ENCODE measurements at regions not wholly inside any gene's neighbourhood (a gene's known extent, or its start where the extent isn't known, plus 50 kb on each side); places are given as distances from the start of the nearest gene placed in this dataset.

GRCh38 chr6:16964553-16965499, 137.0 kb upstream of the STMND1 start:
- H3K9me3 ChIP-seq, result no peaks in the 10 kb centered on the region
- peak; percentile 85 for TF ChIP-seq CTCF (IDR thresholded peaks at IDR 0.05)
- H3K9ac ChIP-seq (ENCODE audit: low read depth in 2 of 2, low read length in 2 of 2), result no peak overlapping the region
- H3K36me3 ChIP-seq, result no peaks in the 10 kb centered on the region
- no peak overlapping the region for H3K4me3 ChIP-seq
- DNase-seq, result peak; percentile 65
- H3K27ac ChIP-seq, result no peak overlapping the region
- intact Hi-C loops (cut with DNase I), result loop anchor here (10.0 kb wide), 3 partner anchors 120 to 630 kb away; no protein-coding TSS in a partner anchor
- H3K4me1 ChIP-seq, result no peaks in the 10 kb centered on the region
- H3K27me3 ChIP-seq, result no peaks in the 10 kb centered on the region

- Histone ChIP-seq H3K27ac (no peak overlapping the region), H3K27me3 (no peaks in the 10 kb centered on the region), H3K9me3 (no peaks in the 10 kb centered on the region), H3K9ac (ENCODE audit: low read depth in 2 of 2, low read length in 2 of 2) (no peak overlapping the region), H3K4me1 (no peaks in the 10 kb centered on the region), H3K36me3 (no peaks in the 10 kb centered on the region), H3K4me3 (no peak overlapping the region)
- intact Hi-C loops (cut with DNase I), result loop anchor here (10.0 kb wide), 3 partner anchors 123 to 627 kb away; no protein-coding TSS in a partner anchor
- TF ChIP-seq CTCF (IDR thresholded peaks at IDR 0.05), result no peak
- no peak for DNase-seq
Observed at GRCh38 chr6:16961577-16961976, 140.3 kb upstream of the STMND1 start.

GRCh38 chr6:16959789-16960188, 142.1 kb upstream of the STMND1 start:
- no peaks in the 10 kb centered on the region for H3K27me3 ChIP-seq
- intact Hi-C loops (cut with DNase I), result loop anchor here (10.0 kb wide), 3 partner anchors 125 to 625 kb away; no protein-coding TSS in a partner anchor
- H3K9me3 ChIP-seq, result no peaks in the 10 kb centered on the region
- no peak overlapping the region for H3K4me3 ChIP-seq
- no peak for DNase-seq
- no peak overlapping the region for H3K27ac ChIP-seq
- H3K36me3 ChIP-seq, result no peaks in the 10 kb centered on the region
- no peak for TF ChIP-seq CTCF (IDR thresholded peaks at IDR 0.05)
- H3K9ac ChIP-seq (ENCODE audit: low read depth in 2 of 2, low read length in 2 of 2), result no peak overlapping the region
- H3K4me1 ChIP-seq, result no peaks in the 10 kb centered on the region

- Histone ChIP-seq H3K9me3 (no peaks in the 10 kb centered on the region), H3K4me1 (no peaks in the 10 kb centered on the region), H3K27me3 (no peaks in the 10 kb centered on the region), H3K4me3 (no peak overlapping the region), H3K9ac (ENCODE audit: low read depth in 2 of 2, low read length in 2 of 2) (no peak overlapping the region), H3K27ac (no peak overlapping the region), H3K36me3 (no peaks in the 10 kb centered on the region)
- no peak for TF ChIP-seq CTCF (IDR thresholded peaks at IDR 0.05)
- no peak for DNase-seq
- intact Hi-C loops (cut with DNase I), result no loop called here
Observed at GRCh38 chr6:16956361-16956760, 145.5 kb upstream of the STMND1 start.

- no peaks in the 10 kb centered on the region for H3K27me3 ChIP-seq
- H3K9ac ChIP-seq (ENCODE audit: low read depth in 2 of 2, low read length in 2 of 2), result no peak overlapping the region
- H3K4me1 ChIP-seq, result no peaks in the 10 kb centered on the region
- no peak for TF ChIP-seq CTCF (IDR thresholded peaks at IDR 0.05)
- H3K36me3 ChIP-seq, result no peaks in the 10 kb centered on the region
- DNase-seq, result no peak
- H3K27ac ChIP-seq, result no peak overlapping the region
- intact Hi-C loops (cut with DNase I), result no loop called here
- H3K4me3 ChIP-seq, result no peak overlapping the region
- no peaks in the 10 kb centered on the region for H3K9me3 ChIP-seq
Observed at GRCh38 chr6:16955899-16956298, 146.0 kb upstream of the STMND1 start.
